Fibroblast of lung (primary cell): ENCODE measurements at regions not wholly inside any gene's neighbourhood (a gene's known extent, or its start where the extent isn't known, plus 50 kb on each side); places are given as distances from the start of the nearest gene placed in this dataset.

ENCODE experiments used
- DNase-seq, 2 donors: peaks; one replicate each; pipeline versions ENCODE4 v3.0.0 to v3.0.0-alpha.2; 2010; ENCODE audit warnings: low read depth in 2 of 2
- H2AFZ ChIP-seq: 2 replicates; pipeline ENCODE4 v1.5.1; 2012; ENCODE audit warnings: low read length, control low read depth, inconsistent platforms
- H3K27ac ChIP-seq: 2 replicates; pipeline ENCODE4 v1.5.1; 2011; ENCODE audit warnings: low read length, control low read depth; ENCODE audit not compliant: insufficient read depth
- H3K27me3 ChIP-seq: 2 replicates; pipeline ENCODE4 v1.5.1; 2011; ENCODE audit warnings: mild to moderate bottlenecking, low read length; ENCODE audit not compliant: control insufficient read depth, insufficient read depth
- H3K36me3 ChIP-seq: 2 replicates; pipeline ENCODE4 v1.5.1; 2011; ENCODE audit warnings: low read length; ENCODE audit not compliant: control insufficient read depth, insufficient read depth
- H3K4me1 ChIP-seq: 2 replicates; pipeline ENCODE4 v1.5.1; 2011; ENCODE audit warnings: low read length; ENCODE audit not compliant: control insufficient read depth, insufficient read depth; ENCODE audit errors: extremely low read depth
- H3K4me2 ChIP-seq: 2 replicates; pipeline ENCODE4 v1.5.1; 2011; ENCODE audit warnings: low read length, control low read depth; ENCODE audit not compliant: insufficient read depth; ENCODE audit errors: extremely low read depth
- H3K4me3 ChIP-seq, 4 experiments: fragments of 200-600 bp in 1 of 4; sonication (generic) in 1 of 4; replicated peaks in 1 of 4; 2 replicates each; pipeline ENCODE4 v1.5.1; 2011 to 2016; ENCODE audit warnings: low read length in 4 of 4, low read depth in 3 of 4, mild to moderate bottlenecking in 3 of 4, control low read depth in 2 of 4, inconsistent platforms in 1 of 4, mixed read lengths in 1 of 4; ENCODE audit not compliant: insufficient read depth in 1 of 4; ENCODE audit errors: control extremely low read depth in 1 of 4
- H3K79me2 ChIP-seq: 2 replicates; pipeline ENCODE4 v1.5.1; 2012; ENCODE audit warnings: mild to moderate bottlenecking, low read length, inconsistent platforms; ENCODE audit not compliant: control insufficient read depth, insufficient read depth
- H3K9ac ChIP-seq: 2 replicates; pipeline ENCODE4 v1.5.1; 2011; ENCODE audit warnings: mild to moderate bottlenecking, low read length, control low read depth; ENCODE audit not compliant: insufficient read depth
- H3K9me3 ChIP-seq: 2 replicates; pipeline ENCODE4 v1.5.1; 2012; ENCODE audit warnings: low read depth, low read length; ENCODE audit not compliant: control insufficient read depth, insufficient read depth
- H4K20me1 ChIP-seq: 2 replicates; pipeline ENCODE4 v1.5.1; 2011; ENCODE audit warnings: low read length; ENCODE audit not compliant: control insufficient read depth, insufficient read depth; ENCODE audit errors: extremely low read depth
- EZH2 ChIP-seq: IDR thresholded peaks from 2 replicates; pipeline ENCODE4 v1.5.1; 2012; ENCODE audit warnings: low read length, control low read depth, mild to moderate bottlenecking; ENCODE audit errors: missing control alignments
- TF ChIP-seq, protein P1 (sequence below), 2 donors: IDR thresholded peaks in 1 of 2; conservative IDR thresholded peaks in 1 of 2; 1 replicate in 1 of 2; 2 replicates in 1 of 2; pipeline ENCODE4 v1.5.1; 2011 to 2012; ENCODE audit warnings: low read length in 2 of 2, control low read depth in 1 of 2, inconsistent platforms in 1 of 2, low read depth in 1 of 2, mild to moderate bottlenecking in 1 of 2

DNA sequence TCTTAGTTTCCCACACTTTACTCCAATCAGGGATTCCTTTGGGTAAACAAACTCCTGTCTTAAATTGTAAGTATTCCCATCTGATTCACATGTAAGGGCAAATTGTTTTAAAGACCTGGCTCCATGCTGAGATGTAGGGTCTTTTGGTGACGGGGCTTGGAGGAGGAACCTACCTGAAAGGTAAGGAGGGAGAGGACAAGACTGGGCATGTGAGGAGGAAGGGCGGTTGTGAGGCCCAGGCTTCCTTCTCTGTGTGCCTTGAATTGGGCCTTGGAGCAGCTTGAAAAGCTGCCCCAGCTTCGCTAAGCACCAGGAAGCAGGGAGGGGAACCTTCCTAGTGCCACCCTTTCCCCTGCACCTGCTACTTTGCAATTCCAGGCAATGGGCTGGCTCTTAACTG is 86.8 kb downstream of the C9orf152 start:
- TF ChIP-seq, protein P1, sequence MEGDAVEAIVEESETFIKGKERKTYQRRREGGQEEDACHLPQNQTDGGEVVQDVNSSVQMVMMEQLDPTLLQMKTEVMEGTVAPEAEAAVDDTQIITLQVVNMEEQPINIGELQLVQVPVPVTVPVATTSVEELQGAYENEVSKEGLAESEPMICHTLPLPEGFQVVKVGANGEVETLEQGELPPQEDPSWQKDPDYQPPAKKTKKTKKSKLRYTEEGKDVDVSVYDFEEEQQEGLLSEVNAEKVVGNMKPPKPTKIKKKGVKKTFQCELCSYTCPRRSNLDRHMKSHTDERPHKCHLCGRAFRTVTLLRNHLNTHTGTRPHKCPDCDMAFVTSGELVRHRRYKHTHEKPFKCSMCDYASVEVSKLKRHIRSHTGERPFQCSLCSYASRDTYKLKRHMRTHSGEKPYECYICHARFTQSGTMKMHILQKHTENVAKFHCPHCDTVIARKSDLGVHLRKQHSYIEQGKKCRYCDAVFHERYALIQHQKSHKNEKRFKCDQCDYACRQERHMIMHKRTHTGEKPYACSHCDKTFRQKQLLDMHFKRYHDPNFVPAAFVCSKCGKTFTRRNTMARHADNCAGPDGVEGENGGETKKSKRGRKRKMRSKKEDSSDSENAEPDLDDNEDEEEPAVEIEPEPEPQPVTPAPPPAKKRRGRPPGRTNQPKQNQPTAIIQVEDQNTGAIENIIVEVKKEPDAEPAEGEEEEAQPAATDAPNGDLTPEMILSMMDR (conservative IDR thresholded peaks at IDR 0.05 in 1 of 2, IDR thresholded peaks at IDR 0.05 in 1 of 2; ENCODE audit: low read depth in 1 of 2, low read length in 2 of 2): no peak
- TF ChIP-seq EZH2: no peak
- H3K4me3 ChIP-seq: no peak overlapping the region
- H4K20me1 ChIP-seq: no peaks in the 10 kb centered on the region
- no peak overlapping the region for H3K27ac ChIP-seq
- H3K9ac ChIP-seq: no peak overlapping the region
- H3K27me3 ChIP-seq: no peaks in the 10 kb centered on the region
- H3K4me1 ChIP-seq: peaks cover 32% of the 10 kb centered on the region
- no peak overlapping the region for H3K4me2 ChIP-seq
- DNase-seq: no peak
- no peaks in the 10 kb centered on the region for H3K36me3 ChIP-seq
- peaks cover 92% of the 10 kb centered on the region for H3K79me2 ChIP-seq
- no peak overlapping the region for H2AFZ ChIP-seq
- H3K9me3 ChIP-seq: no peaks in the 10 kb centered on the region

DNA sequence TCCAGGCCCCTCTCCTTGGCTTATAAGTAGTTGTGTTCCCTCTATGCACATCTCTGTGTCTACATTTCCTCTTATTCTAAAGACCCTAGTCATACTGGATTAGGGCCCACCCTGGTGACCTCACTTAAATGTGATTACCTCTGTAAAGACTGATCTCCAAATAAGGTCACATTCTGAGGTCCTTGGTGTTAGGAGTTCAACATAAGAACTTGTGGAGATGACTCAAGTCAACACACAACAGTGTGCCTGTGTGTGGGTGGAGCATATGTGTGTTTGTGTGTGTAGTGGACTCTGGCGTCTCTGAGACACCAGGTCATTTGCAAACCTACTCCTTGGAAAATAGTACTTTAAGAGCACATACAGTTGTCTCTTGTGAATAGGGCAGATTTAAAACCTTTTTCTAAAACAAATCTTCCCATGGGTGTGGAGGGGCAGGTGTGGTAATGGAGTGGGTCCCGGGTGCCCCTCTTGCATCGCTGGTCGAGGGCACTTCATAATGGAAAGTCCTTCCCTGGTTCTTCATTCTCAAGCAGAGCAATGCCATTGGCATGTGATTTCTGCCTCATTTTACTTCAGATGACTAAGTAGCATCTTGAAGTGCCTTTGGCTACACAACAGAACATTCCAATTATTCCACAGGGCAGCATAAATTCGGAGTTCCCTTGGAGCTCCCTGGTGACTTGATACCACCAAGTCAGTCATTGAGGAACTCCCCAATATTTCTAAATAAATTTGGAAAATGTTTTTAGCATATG is 84.4 kb downstream of the C9orf152 start:
- Histone ChIP-seq H3K9me3 (no peaks in the 10 kb centered on the region), H3K4me3 (no peak overlapping the region), H3K79me2 (peaks cover 96% of the 10 kb centered on the region), H3K36me3 (no peaks in the 10 kb centered on the region), H3K9ac (no peak overlapping the region), H3K27ac (peak overlapping the region; percentile 93), H3K27me3 (no peaks in the 10 kb centered on the region), H2AFZ (no peak overlapping the region), H4K20me1 (no peaks in the 10 kb centered on the region), H3K4me2 (no peak overlapping the region), H3K4me1 (peaks cover 46% of the 10 kb centered on the region)
- TF ChIP-seq EZH2: no peak
- TF ChIP-seq, protein P1 (conservative IDR thresholded peaks at IDR 0.05 in 1 of 2, IDR thresholded peaks at IDR 0.05 in 1 of 2; ENCODE audit: low read depth in 1 of 2, low read length in 2 of 2): no peak
- peak; percentile 58 to 91 for DNase-seq

DNA sequence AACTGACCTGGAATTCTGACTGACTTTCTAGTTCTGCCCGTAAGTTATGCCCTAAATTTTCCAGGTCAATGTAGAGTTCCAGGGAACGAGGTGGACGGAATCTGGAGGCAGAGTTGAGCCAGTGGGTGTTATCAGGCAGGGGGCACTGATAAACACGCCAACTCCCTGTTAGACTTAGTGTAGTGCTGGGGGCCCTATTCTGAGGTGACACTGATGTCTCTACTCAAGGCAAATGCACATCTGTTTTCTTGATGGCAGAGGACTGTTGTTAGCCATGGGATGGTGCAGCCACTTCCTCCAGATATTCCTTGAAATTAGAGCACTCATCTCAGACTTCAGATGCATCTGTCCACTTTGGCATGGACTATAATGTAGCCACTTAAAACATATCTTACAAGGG is 83.5 kb downstream of the C9orf152 start:
- H3K27me3 ChIP-seq: no peaks in the 10 kb centered on the region
- TF ChIP-seq, protein P1 (conservative IDR thresholded peaks at IDR 0.05 in 1 of 2, IDR thresholded peaks at IDR 0.05 in 1 of 2; ENCODE audit: low read depth in 1 of 2, low read length in 2 of 2): no peak
- no peak for TF ChIP-seq EZH2
- peak overlapping the region; percentile 93 for H3K27ac ChIP-seq
- no peaks in the 10 kb centered on the region for H3K36me3 ChIP-seq
- no peak overlapping the region for H2AFZ ChIP-seq
- H3K9ac ChIP-seq: peak overlapping the region; percentile 41
- H3K4me3 ChIP-seq: no peak overlapping the region
- peaks cover 97% of the 10 kb centered on the region for H3K79me2 ChIP-seq
- H3K9me3 ChIP-seq: no peaks in the 10 kb centered on the region
- no peaks in the 10 kb centered on the region for H4K20me1 ChIP-seq
- no peak for DNase-seq
- H3K4me2 ChIP-seq: peak overlapping the region; percentile 55
- peaks cover 53% of the 10 kb centered on the region for H3K4me1 ChIP-seq
